GM12878 (cell line): ENCODE measurements at regions not wholly inside any gene's neighbourhood (a gene's known extent, or its start where the extent isn't known, plus 50 kb on each side); places are given as distances from the start of the nearest gene placed in this dataset.

Experiments
- EP300 ChIP-seq, 2 experiments: fragments of 150-350 bp in 1 of 2; IDR thresholded peaks; 2 replicates each; pipeline ENCODE4 v1.6.1; 2011 to 2012; ENCODE audit warnings: low read depth in 2 of 2, low read length in 2 of 2, borderline replicate concordance in 1 of 2, improper control_type of control experiment in 1 of 2, inconsistent platforms in 1 of 2; ENCODE audit not compliant: control insufficient read depth in 1 of 2
- FOXM1 ChIP-seq: IDR thresholded peaks from 2 replicates; pipeline ENCODE4 v1.6.1; 2012; ENCODE audit warnings: low read depth, mild to moderate bottlenecking, inconsistent platforms, low read length, moderate library complexity
- IKZF1 ChIP-seq: fragments of 450-650 bp; conservative IDR thresholded peaks from 2 replicates; pipeline ENCODE4 v1.6.1; 2017; ENCODE audit warnings: antibody characterized with exemption, mild to moderate bottlenecking
- POLR2A ChIP-seq: IDR thresholded peaks from 2 replicates; pipeline ENCODE4 v1.6.1; 2011; ENCODE audit warnings: low read depth, mild to moderate bottlenecking, low read length
- SREBF2 ChIP-seq: IDR thresholded peaks from 2 replicates; pipeline ENCODE4 v1.6.1; 2012; ENCODE audit warnings: mild to moderate bottlenecking, low read length
- TAF1 ChIP-seq: IDR thresholded peaks from 2 replicates; pipeline ENCODE4 v1.6.1; 2011; ENCODE audit warnings: mild to moderate bottlenecking, low read depth, low read length, borderline replicate concordance
- TF ChIP-seq, protein P1 (sequence below): fragments of 450-650 bp; IDR thresholded peaks from 2 replicates; pipeline ENCODE4 v1.6.1; 2017; ENCODE audit warnings: mild to moderate bottlenecking
- TF ChIP-seq, protein P2 (sequence below), 3 experiments: IDR thresholded peaks in 2 of 3; conservative IDR thresholded peaks in 1 of 3; 2 replicates each; pipeline ENCODE4 v1.5.1; 2011; ENCODE audit warnings: low read depth in 3 of 3, low read length in 3 of 3, mild to moderate bottlenecking in 3 of 3, control low read depth in 2 of 3, moderate library complexity in 2 of 3, inconsistent platforms in 1 of 3, mixed read lengths in 1 of 3; ENCODE audit not compliant: control insufficient read depth in 2 of 3, insufficient read depth in 1 of 3; ENCODE audit errors: extremely low read depth in 1 of 3
- TF ChIP-seq, protein P3 (sequence below): IDR thresholded peaks from 2 replicates; pipeline ENCODE4 v1.6.1; 2011; ENCODE audit warnings: low read depth, mild to moderate bottlenecking, low read length, moderate library complexity, borderline replicate concordance; ENCODE audit errors: extremely low read depth
- TF ChIP-seq, protein P4 (sequence below): IDR thresholded peaks from 2 replicates; pipeline ENCODE4 v1.6.1; 2012; ENCODE audit warnings: mild to moderate bottlenecking, low read depth, low read length

DNA sequence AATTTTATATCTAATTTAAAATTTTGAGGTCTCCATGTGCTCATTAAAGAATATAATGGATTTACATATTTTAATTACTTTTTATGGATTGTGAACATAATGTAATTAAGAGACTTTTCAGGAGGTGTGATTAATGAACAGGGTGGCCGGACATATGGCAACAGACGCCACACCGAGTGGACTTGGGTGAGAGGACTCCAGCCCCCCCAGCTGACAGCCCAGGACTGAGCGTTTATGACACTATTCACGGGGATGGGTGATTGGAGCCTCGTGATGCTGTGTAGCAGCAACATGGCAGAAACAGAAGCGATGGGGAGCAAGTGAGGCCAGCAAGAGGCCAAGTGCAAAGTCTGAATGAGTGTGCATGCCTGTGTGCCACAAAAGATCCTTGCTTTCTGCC is 1176.9 kb downstream of the TYW1 start:
- TF ChIP-seq, protein P1, sequence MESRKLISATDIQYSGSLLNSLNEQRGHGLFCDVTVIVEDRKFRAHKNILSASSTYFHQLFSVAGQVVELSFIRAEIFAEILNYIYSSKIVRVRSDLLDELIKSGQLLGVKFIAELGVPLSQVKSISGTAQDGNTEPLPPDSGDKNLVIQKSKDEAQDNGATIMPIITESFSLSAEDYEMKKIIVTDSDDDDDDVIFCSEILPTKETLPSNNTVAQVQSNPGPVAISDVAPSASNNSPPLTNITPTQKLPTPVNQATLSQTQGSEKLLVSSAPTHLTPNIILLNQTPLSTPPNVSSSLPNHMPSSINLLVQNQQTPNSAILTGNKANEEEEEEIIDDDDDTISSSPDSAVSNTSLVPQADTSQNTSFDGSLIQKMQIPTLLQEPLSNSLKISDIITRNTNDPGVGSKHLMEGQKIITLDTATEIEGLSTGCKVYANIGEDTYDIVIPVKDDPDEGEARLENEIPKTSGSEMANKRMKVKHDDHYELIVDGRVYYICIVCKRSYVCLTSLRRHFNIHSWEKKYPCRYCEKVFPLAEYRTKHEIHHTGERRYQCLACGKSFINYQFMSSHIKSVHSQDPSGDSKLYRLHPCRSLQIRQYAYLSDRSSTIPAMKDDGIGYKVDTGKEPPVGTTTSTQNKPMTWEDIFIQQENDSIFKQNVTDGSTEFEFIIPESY = no peak
- TF ChIP-seq IKZF1 = no peak
- TF ChIP-seq FOXM1 = no peak
- no peak for TF ChIP-seq EP300 (IDR thresholded peaks at IDR 0.05; ENCODE audit: borderline replicate concordance in 1 of 2, control insufficient read depth in 1 of 2, low read depth in 2 of 2, low read length in 2 of 2)
- TF ChIP-seq POLR2A = no peak
- TF ChIP-seq, protein P2, sequence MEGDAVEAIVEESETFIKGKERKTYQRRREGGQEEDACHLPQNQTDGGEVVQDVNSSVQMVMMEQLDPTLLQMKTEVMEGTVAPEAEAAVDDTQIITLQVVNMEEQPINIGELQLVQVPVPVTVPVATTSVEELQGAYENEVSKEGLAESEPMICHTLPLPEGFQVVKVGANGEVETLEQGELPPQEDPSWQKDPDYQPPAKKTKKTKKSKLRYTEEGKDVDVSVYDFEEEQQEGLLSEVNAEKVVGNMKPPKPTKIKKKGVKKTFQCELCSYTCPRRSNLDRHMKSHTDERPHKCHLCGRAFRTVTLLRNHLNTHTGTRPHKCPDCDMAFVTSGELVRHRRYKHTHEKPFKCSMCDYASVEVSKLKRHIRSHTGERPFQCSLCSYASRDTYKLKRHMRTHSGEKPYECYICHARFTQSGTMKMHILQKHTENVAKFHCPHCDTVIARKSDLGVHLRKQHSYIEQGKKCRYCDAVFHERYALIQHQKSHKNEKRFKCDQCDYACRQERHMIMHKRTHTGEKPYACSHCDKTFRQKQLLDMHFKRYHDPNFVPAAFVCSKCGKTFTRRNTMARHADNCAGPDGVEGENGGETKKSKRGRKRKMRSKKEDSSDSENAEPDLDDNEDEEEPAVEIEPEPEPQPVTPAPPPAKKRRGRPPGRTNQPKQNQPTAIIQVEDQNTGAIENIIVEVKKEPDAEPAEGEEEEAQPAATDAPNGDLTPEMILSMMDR (IDR thresholded peaks at IDR 0.05 in 2 of 3, conservative IDR thresholded peaks at IDR 0.05 in 1 of 3; ENCODE audit: control insufficient read depth in 2 of 3, extremely low read depth in 1 of 3, insufficient read depth in 1 of 3, low read depth in 3 of 3, low read length in 3 of 3) = no peak
- TF ChIP-seq, protein P3, sequence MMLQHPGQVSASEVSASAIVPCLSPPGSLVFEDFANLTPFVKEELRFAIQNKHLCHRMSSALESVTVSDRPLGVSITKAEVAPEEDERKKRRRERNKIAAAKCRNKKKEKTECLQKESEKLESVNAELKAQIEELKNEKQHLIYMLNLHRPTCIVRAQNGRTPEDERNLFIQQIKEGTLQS = no peak
- no peak for TF ChIP-seq SREBF2
- no peak for TF ChIP-seq TAF1
- TF ChIP-seq, protein P4, sequence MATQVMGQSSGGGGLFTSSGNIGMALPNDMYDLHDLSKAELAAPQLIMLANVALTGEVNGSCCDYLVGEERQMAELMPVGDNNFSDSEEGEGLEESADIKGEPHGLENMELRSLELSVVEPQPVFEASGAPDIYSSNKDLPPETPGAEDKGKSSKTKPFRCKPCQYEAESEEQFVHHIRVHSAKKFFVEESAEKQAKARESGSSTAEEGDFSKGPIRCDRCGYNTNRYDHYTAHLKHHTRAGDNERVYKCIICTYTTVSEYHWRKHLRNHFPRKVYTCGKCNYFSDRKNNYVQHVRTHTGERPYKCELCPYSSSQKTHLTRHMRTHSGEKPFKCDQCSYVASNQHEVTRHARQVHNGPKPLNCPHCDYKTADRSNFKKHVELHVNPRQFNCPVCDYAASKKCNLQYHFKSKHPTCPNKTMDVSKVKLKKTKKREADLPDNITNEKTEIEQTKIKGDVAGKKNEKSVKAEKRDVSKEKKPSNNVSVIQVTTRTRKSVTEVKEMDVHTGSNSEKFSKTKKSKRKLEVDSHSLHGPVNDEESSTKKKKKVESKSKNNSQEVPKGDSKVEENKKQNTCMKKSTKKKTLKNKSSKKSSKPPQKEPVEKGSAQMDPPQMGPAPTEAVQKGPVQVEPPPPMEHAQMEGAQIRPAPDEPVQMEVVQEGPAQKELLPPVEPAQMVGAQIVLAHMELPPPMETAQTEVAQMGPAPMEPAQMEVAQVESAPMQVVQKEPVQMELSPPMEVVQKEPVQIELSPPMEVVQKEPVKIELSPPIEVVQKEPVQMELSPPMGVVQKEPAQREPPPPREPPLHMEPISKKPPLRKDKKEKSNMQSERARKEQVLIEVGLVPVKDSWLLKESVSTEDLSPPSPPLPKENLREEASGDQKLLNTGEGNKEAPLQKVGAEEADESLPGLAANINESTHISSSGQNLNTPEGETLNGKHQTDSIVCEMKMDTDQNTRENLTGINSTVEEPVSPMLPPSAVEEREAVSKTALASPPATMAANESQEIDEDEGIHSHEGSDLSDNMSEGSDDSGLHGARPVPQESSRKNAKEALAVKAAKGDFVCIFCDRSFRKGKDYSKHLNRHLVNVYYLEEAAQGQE = no peak
